ENCODE measurements at regions not wholly inside any gene's neighbourhood (a gene's known extent, or its start where the extent isn't known, plus 50 kb on each side); places are given as distances from the start of the nearest gene placed in this dataset.
"Not testable (repeated sequence)": the region's sequence is repeated elsewhere in the genome, so short reads cannot be mapped to it uniquely, and the experiment has no call there.

GRCh38 chr3:67154429-67154828 lies 156.3 kb downstream of the KBTBD8 start:
- no peak for DNase-seq (ENCODE audit: low read depth)

- DNase-seq (ENCODE audit: low read depth): no peak
Observed at GRCh38 chr3:67167481-67167880, 169.4 kb downstream of the KBTBD8 start.

DNA sequence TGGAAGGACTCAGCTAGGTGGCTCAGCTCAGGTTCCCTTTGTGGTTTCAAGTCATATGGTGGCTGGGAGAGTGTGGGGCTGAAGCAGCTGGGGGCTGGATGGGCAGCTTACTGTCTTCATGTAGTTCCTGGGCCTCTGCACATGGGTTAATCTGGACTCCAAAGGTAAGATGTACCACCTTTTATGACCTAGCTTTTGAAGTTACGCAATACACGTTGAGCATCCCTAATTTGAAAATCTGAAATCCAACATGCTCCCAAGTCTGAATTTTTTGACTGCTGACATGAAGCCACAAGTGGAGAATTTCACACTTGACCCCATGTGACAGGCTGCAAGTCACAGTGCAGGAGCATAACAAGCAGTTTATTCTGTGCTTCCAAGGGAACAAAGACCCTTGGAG lies 173.7 kb downstream of the KBTBD8 start:
- no peak for DNase-seq (ENCODE audit: low read depth)

DNA sequence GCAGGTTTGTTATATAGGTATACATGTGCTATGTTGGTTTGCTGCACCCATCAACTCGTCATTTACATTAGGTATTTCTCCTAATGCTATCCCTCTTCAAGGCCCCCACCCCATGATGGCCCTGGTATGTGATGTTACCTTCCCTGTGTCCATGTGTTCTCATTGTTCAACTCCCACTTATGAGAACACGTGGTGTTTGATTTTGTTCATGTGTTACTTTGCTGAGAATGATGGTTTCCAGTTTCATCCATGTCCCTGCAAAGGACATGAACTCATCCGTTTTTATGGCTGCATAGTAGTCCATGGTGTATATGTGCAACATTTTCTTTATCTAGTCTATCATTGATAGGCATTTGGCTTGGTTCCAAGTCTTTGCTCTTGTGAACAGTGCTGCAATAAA lies 175.0 kb downstream of the KBTBD8 start:
- DNase-seq (ENCODE audit: low read depth): not testable (repeated sequence)

DNA sequence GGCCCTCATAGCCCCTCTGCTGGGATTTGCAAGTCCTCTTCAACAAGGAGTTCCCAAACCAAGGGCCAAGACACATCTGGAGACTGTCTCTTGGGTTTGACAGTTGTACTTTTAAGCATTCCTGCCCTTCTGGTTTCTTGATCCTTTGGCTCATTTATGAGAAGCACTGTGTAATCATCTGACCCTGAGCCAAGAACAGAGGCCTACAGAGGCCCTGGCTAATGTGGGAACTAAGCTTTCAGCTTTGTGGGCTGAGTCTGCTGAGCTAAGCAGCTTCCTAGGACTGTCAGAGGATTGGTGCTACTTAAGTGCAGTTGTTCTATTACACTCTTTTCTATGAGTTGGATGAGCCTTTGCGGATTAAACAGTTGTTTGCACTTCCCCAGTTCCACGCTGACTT lies 178.3 kb downstream of the KBTBD8 start:
- no peak for DNase-seq (ENCODE audit: low read depth)

- no peak for DNase-seq (ENCODE audit: low read depth)
Observed at GRCh38 chr3:67192466-67192865, 194.4 kb downstream of the KBTBD8 start.

DNA sequence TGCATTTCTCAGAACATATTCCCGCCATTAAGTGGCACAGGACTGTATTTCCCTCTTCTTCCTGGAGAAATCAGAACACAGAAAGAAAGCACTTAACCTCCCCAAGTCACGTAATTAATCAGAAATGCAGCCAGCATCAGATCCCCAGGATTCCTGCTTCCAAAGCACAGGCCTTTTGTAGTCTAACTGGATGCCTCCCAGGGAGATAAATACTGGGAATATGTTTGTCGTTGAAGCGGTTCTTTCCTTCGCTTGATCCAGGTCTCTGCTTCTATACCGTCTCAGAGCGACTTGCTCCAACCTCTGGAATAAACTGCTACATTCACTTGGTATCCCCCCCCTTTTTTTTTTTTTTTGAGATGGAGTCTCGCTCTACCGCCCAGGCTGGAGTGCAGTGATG lies 198.6 kb downstream of the KBTBD8 start:
- no peak for DNase-seq (ENCODE audit: low read depth)

DNA sequence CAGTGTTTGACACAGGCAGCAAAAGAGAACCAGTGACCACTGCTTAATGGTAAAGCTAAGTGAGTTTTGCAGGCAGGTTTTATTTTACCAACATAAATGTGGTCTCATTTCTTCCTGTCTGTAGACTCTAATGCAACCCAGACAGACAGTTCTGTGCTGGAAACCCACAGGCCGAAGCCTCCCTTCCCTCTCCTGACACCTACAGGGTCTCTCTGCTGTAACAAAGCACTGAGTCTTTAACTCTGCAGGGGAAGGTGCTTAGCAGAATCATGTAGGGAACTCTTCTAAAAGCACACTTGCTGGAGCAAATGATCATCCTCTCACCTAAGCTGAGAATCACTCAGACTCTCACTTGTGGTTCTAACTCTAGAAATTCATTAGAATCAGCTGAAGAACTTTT lies 200.3 kb downstream of the KBTBD8 start:
- DNase-seq (ENCODE audit: low read depth): no peak

GRCh38 chr3:67200618-67201017 lies 202.5 kb downstream of the KBTBD8 start:
- no peak for DNase-seq (ENCODE audit: low read depth)

- DNase-seq (ENCODE audit: low read depth): no peak
Observed at GRCh38 chr3:67201026-67201425, 202.9 kb downstream of the KBTBD8 start.

DNA sequence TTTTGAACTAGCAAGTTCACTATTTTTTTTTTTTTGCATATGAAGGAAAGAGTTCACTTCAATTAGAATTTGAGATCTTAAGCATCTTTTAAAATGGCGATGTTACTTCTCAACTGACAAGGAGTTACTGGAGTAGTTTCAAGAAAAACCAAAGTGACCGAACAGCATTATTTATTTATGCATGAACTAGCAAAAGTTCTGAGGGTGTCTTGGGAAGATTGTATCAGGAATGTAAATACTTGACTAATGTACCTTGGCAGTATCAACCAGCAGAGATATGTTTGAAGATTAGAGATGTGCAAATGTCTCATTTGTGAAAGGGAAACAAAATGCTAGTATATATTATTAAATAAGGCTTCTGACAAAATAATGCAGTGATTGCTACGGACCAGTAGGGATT lies 203.9 kb downstream of the KBTBD8 start:
- DNase-seq (ENCODE audit: low read depth): no peak

DNA sequence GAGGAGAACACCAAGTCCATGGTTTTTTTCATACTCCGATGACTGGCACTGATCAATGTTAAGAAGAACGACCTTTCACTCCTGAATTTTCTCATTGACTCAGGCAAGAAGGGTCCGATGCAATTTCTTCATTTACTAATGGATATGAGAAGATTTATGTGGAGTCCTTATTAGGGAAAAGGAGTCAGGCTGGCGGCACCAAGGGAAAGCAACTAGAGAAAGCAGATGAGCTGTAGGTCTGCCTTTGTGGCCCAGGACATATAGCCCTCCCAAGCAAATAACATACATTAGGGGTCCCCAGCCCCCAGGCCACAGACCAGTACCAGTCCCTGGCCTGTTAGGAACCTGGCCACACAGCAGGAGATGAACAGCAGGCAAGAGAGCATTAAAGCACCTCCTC lies 206.8 kb downstream of the KBTBD8 start:
- DNase-seq (ENCODE audit: low read depth): no peak

DNA sequence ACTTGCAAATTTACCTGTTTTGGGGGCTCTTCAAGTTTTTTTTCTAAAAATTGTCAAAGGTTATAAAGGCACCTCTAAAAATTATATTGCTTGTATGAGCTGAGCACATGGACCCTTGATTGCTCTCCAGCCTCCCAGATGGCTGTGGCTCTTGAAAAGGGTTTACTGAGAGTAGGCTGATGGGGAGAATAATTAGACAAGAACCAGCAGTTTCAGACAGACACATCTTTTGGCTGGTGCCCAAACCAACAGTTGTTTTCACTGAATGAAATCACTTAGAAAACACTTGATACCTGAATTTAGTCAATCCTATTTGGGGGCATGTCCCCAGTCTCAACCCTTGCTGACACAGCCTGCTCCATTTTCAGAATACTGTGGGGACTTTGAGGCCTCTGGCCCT lies 217.6 kb downstream of the KBTBD8 start:
- DNase-seq (ENCODE audit: low read depth): no peak

GRCh38 chr3:67227030-67227429 lies 228.9 kb downstream of the KBTBD8 start:
- DNase-seq (ENCODE audit: low read depth): no peak

- no peak for DNase-seq (ENCODE audit: low read depth)
Observed at GRCh38 chr3:67228136-67228535, 230.0 kb downstream of the KBTBD8 start.

- no peak for DNase-seq (ENCODE audit: low read depth)
Observed at GRCh38 chr3:67232642-67233041, 234.5 kb downstream of the KBTBD8 start.

DNA sequence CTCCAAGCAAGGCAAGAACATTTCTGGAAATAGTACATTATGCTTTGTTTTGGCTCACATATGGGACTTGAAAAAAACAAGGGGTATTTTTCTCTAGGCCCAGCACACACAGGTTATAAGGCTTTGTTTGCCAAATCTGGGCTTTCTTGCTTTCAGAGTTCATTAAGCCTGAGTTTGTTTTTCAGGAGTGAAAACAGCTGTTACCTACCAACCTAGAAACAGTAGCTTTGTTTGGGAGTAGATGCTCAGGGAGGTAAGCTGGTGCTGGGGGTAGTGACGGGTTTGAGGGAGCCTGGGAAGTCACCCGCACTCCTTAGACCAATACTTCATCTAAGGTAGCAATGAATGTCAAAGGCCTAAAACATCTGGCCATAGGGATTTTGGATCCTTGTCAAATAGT lies 241.2 kb downstream of the KBTBD8 start:
- DNase-seq (ENCODE audit: low read depth): no peak

- no peak for DNase-seq (ENCODE audit: low read depth)
Observed at GRCh38 chr3:67241084-67241483, 243.0 kb downstream of the KBTBD8 start.

- DNase-seq (ENCODE audit: low read depth): no peak
Observed at GRCh38 chr3:67244130-67244529, 246.0 kb downstream of the KBTBD8 start.

GRCh38 chr3:67245545-67245944 lies 247.4 kb downstream of the KBTBD8 start:
- DNase-seq (ENCODE audit: low read depth): no peak

DNA sequence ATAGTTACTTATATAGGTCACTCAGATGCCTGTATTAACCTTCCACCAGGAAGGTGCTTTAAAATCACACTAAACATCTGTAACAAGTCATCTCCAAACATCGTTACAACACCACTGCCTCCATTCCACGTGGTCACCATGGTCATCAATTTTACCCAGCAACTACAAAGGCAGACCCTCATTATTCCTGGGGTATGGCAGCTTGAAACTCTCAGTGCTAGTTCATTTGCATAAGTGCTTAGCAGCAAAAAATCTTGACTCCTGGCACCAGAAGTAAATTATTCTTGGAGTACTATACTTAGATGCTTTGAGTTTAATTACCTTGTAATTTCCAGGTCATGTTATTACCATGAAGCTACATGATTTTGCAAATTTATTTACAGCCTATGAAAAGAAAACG lies 250.6 kb downstream of the KBTBD8 start:
- no peak for DNase-seq (ENCODE audit: low read depth)

GRCh38 chr3:67252906-67253305 lies 254.8 kb downstream of the KBTBD8 start:
- not testable (repeated sequence) for DNase-seq (ENCODE audit: low read depth)

DNA sequence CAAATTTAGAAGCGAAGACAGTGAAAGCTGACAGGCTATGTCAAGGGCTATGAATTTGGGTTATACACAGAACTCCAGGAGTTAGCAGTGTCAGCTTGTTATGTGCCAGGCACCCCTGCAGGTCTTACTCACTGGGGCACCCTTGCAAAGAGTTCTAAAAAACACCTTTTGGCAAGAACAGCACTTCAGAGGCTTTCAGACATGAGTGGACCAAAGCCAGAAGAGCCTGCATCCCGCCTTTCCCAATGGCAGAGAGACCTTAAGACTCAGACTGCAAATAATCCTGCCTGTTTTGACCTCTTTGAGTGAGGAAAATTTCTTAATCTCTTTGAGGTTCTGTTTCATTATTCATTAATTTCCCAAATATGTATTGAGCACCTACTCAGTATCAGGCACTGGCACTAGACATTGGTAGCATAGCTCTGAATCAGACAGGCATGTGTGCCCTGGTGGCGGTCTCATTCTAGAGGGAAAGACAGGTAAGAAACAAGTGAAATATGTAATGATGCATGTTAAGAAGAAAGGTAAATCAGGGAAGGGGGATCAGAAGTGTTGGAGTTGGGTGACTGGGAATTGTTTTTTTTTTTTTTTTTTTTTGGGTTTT lies 280.0 kb downstream of the KBTBD8 start:
- no peak for DNase-seq (ENCODE audit: low read depth)

DNA sequence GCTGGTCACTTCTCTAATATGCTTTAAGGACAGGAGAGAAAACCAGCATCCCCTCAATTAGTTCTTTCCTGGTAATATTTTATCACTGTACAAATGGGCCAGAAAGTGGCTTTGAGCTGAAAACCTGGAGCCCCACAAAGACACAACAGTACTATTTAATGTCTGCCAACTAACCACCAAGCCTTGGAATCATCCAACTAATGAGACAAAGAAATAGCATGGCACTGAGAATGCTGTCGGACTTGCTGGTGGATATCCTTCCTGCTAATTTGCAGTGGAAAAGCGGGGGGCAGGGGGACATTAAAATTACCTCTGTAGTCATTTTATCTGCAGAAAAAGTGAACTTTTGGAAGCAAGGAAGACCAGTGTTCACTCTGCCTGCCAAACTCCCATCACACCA lies 288.5 kb downstream of the KBTBD8 start:
- DNase-seq (ENCODE audit: low read depth): no peak
